BLaER1 treated with 17β-estradiol and CSF1 and Interleukin-3, amounts not matched to agents 10 nM and 100 nM (cell line): ENCODE measurements at regions not wholly inside any gene's neighbourhood (a gene's known extent, or its start where the extent isn't known, plus 50 kb on each side); places are given as distances from the start of the nearest gene placed in this dataset.

ENCODE experiments used
- H3K27ac ChIP-seq, 11 experiments: shearing (Covaris generic); formaldehyde crosslinking; 2 replicates each; pipeline ENCODE4 v1.8.1; 2022
- H3K27me3 ChIP-seq, 11 experiments: shearing (Covaris generic); formaldehyde crosslinking; 2 replicates each; pipeline ENCODE4 v1.8.1; 2022
- H3K36me3 ChIP-seq, 11 experiments: shearing (Covaris generic); formaldehyde crosslinking; 2 replicates each; pipeline ENCODE4 v1.8.1; 2022
- H3K4me1 ChIP-seq, 10 experiments: shearing (Covaris generic); formaldehyde crosslinking; 2 replicates each; pipeline ENCODE4 v1.8.1; 2022
- H3K4me2 ChIP-seq, 11 experiments: shearing (Covaris generic); formaldehyde crosslinking; 2 replicates each; pipeline ENCODE4 v1.8.1; 2022
- H3K4me3 ChIP-seq, 10 experiments: shearing (Covaris generic); formaldehyde crosslinking; 2 replicates each; pipeline ENCODE4 v1.8.1; 2022
- H3K9ac ChIP-seq, 11 experiments: shearing (Covaris generic); formaldehyde crosslinking; 2 replicates each; pipeline ENCODE4 v1.8.1; 2022
- H3K9me3 ChIP-seq, 11 experiments: shearing (Covaris generic); formaldehyde crosslinking; replicated peaks in 1 of 11; 2 replicates each; pipeline ENCODE4 v1.8.1; 2022
- H4K20me1 ChIP-seq, 11 experiments: shearing (Covaris generic); formaldehyde crosslinking; 2 replicates each; pipeline ENCODE4 v1.8.1; 2022
- Cebpa-rat ChIP-seq, 11 experiments: shearing (Covaris generic); IDR thresholded peaks; 2 replicates each; pipeline ENCODE4 v1.8.1; 2022

DNA sequence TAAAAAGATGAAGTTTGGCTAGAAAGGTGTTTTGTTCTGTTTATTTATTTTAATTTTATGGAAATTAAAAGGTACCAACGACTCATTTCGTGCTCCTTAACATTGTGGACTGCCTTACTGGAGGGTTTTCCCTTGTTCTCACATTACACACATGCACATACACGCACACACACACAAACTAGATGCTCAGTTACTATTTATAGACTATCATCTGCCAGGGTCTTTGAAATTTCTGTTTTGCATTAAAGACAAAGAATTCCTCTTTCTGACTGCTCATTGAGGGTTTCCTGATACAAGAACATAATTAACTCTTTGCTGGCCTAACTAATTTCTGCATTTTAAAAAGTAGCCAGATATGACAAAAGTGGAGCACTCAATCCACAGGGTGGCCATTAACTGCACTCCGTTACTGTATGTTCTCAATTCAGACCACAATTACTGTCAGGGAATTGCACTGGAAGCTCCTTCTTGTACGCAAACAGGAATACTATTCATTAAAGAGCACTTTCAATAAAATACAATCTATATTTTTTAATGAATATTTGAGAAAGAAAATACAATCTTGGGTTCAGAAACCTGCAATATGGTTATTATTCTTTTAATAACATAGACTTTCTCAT is 366.9 kb upstream of the GALNT5 start:
- no peak overlapping the region for H3K27ac ChIP-seq
- TF ChIP-seq Cebpa-rat (IDR thresholded peaks at IDR 0.05), result no peak
- H3K27me3 ChIP-seq, result peaks cover 26 to 92% (median 44%) of the 10 kb centered on the region in 11 experiments
- no peak overlapping the region for H3K9ac ChIP-seq
- H3K4me1 ChIP-seq, result peaks cover 0 to 11% (median 7%) of the 10 kb centered on the region in 10 experiments; a peak in 6 of 20 replicates
- H3K4me3 ChIP-seq, result no peak overlapping the region
- H3K4me2 ChIP-seq, result no peak overlapping the region
- no peaks in the 10 kb centered on the region for H3K36me3 ChIP-seq
- H3K9me3 ChIP-seq, result no peaks in the 10 kb centered on the region
- H4K20me1 ChIP-seq, result peaks cover 0 to 14% (median 0%) of the 10 kb centered on the region in 11 experiments; a peak in 4 of 22 replicates

DNA sequence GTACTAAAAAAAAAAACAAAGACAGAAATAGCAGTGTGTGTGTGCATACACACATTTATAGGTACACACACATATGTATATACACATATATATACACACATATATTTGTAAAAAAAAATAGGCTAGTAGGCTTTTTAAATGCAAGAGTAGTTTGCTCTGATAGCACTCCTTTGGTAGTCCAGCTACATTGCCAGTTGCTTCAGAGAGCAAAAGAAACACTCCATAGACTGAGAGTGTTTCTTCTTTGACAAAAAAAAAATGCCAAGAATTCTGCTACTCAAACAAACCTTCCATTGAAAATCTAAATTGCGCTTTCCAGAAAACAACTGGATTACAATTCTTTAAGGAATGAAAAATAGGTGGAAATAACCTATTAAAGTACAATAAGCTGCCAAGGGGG is 365.9 kb upstream of the GALNT5 start:
- H3K27me3 ChIP-seq, result peaks cover 26 to 92% (median 48%) of the 10 kb centered on the region in 11 experiments
- H3K9me3 ChIP-seq, result no peaks in the 10 kb centered on the region
- TF ChIP-seq Cebpa-rat (IDR thresholded peaks at IDR 0.05), result no peak
- H3K27ac ChIP-seq, result no peak overlapping the region
- peaks cover 0 to 20% (median 0%) of the 10 kb centered on the region in 11 experiments; a peak in 5 of 22 replicates for H4K20me1 ChIP-seq
- peaks cover 6 to 21% (median 15%) of the 10 kb centered on the region in 10 experiments for H3K4me1 ChIP-seq
- no peak overlapping the region for H3K4me3 ChIP-seq
- H3K36me3 ChIP-seq, result no peaks in the 10 kb centered on the region
- no peak overlapping the region for H3K9ac ChIP-seq
- no peak overlapping the region for H3K4me2 ChIP-seq

DNA sequence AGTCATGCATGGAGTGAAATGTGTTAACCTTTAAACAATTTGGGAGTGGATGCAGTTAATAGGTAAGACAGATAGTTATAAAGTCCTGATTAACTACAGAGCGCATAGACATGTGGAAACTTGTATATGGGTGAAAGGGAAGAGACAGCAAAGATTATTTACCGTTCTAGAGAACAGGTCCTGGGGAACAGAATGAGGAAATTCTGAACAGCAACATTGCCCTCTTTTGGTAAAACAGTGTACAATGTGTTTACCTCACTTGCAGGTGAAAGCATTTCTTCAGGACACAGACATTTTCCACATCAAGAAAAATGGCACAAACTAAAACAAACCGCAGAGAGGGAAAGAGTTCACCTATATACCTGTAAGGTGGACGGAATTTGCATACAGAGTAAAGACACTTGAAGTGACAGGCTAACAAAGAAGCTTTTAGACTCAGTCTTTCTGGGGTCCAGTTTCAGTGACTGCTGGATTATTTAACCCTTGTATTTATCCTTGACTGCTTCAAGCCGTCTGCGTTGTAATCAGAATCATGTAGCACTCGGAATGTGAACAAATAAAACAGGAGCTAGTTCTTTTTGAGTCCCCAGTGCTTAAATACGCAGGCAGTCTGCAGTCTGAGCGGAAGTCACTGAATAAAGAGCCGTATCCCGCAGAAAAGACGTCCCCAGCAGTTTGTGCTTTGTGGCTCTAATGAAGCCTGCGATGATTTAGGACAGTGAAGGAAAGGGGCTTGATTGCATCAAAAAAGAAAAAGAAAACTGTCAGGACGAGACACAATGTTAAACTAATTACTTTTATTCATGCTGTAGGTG is 364.8 kb upstream of the GALNT5 start:
- Histone ChIP-seq H3K4me2 (peak overlapping the region; percentile 6 to 74 (median 27); a peak in 16 of 22 replicates), H3K4me3 (peak overlapping the region in 1 of 10 experiments; percentile 19; a peak in 1 of 20 replicates), H3K9ac (no peak overlapping the region), H3K9me3 (no peaks in the 10 kb centered on the region), H4K20me1 (peaks cover 0 to 20% (median 0%) of the 10 kb centered on the region in 11 experiments; a peak in 5 of 22 replicates), H3K4me1 (peaks cover 6 to 22% (median 16%) of the 10 kb centered on the region in 10 experiments), H3K27ac (no peak overlapping the region), H3K36me3 (no peaks in the 10 kb centered on the region), H3K27me3 (peaks cover 29 to 91% (median 55%) of the 10 kb centered on the region in 11 experiments)
- no peak for TF ChIP-seq Cebpa-rat (IDR thresholded peaks at IDR 0.05)

DNA sequence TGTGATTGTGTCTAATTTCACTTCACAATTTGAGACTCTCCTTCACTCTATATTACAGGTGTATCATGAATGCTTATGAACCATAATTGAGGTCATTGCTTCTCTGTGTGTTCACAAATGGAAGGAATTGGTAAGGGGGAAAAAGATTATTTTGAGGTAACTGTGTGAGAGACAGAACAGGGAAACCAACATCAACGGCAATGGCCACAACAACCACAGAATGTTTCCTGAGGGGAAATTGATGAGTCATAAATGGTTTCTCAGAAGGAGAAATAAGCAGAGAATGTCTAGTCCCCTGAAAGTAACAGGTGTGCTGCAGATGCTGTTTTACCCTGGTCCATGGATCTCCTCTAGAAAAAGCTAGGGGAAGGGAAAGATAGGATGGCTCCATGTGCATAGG is 361.2 kb upstream of the GALNT5 start:
- peaks cover 6 to 22% (median 16%) of the 10 kb centered on the region in 10 experiments for H3K4me1 ChIP-seq
- no peak overlapping the region for H3K4me3 ChIP-seq
- H4K20me1 ChIP-seq, result peaks cover 0 to 20% (median 0%) of the 10 kb centered on the region in 11 experiments; a peak in 5 of 22 replicates
- H3K4me2 ChIP-seq, result peak overlapping the region in 10 of 11 experiments; percentile 3 to 59 (median 32); a peak in 15 of 22 replicates
- H3K9me3 ChIP-seq, result peaks cover 0 to 8% (median 0%) of the 10 kb centered on the region in 11 experiments; a peak in 4 of 22 replicates
- H3K36me3 ChIP-seq, result no peaks in the 10 kb centered on the region
- TF ChIP-seq Cebpa-rat (IDR thresholded peaks at IDR 0.05), result no peak
- peaks cover 29 to 100% (median 70%) of the 10 kb centered on the region in 11 experiments for H3K27me3 ChIP-seq
- H3K27ac ChIP-seq, result no peak overlapping the region
- no peak overlapping the region for H3K9ac ChIP-seq

DNA sequence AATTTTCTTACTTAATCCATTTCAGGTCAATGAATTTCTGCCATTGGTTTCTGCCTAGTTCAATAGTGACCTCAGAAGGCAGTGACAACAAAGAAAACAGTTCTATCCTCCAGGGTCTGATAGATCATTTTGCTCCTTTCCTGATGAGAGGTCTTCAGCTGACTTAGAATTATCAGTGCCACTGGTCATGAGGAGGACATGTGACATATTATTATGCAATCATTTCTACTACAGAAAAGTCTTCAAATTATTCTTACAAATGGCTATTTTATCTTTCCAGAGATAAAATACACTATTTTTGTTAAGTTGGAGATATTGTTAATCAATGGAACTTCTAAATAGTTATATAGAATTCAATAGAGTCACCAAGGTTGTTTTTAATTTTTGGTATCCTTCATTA is 360.0 kb upstream of the GALNT5 start:
- Histone ChIP-seq H3K36me3 (no peaks in the 10 kb centered on the region), H3K27ac (no peak overlapping the region), H3K9ac (no peak overlapping the region), H3K4me1 (peaks cover 6 to 21% (median 16%) of the 10 kb centered on the region in 10 experiments), H4K20me1 (peaks cover 0 to 16% (median 0%) of the 10 kb centered on the region in 11 experiments; a peak in 5 of 22 replicates), H3K9me3 (peaks cover 0 to 8% (median 0%) of the 10 kb centered on the region in 11 experiments; a peak in 4 of 22 replicates), H3K4me3 (no peak overlapping the region), H3K4me2 (no peak overlapping the region), H3K27me3 (peaks cover 29 to 98% (median 63%) of the 10 kb centered on the region in 11 experiments)
- TF ChIP-seq Cebpa-rat (IDR thresholded peaks at IDR 0.05), result peak in 1 of 11 experiments; percentile 41; a peak in 2 of 22 replicates

DNA sequence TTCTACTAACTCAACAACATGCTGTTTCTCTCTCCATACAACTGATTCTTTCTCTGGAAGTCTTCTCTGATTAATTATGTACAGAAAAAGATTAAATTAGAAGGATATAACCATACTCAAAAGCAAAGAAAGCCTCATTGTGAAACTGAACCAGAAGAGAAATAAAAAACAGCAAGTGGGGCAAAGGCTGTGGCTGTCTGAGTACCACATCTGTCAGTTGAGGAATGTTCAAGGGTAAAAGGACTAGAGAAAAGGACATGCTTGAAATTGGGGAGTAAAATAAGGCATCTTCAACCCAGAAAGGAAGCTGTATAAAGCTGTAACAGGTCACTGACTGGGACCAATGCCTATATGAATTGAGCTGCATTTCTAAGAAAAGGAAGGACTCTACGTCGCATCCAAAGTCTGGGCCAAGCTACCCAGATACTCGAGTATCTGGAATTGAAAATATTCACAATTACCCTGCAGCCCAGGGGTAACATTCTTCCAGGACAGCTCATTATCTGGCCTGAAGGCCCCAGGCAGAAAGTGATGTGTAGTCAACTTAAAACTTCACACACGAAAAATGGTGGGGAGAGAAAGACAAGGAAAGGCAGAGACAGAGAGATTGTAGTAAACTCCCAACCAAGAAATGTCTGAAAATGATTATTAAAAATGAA is 356.0 kb upstream of the GALNT5 start:
- peaks cover under 1 to 4% (median 2%) of the 10 kb centered on the region in 10 experiments; a peak in 16 of 20 replicates for H3K4me1 ChIP-seq
- no peak overlapping the region for H3K27ac ChIP-seq
- H3K36me3 ChIP-seq, result no peaks in the 10 kb centered on the region
- H4K20me1 ChIP-seq, result peaks cover 0 to under 1% (median 0%) of the 10 kb centered on the region in 11 experiments; a peak in 2 of 22 replicates
- H3K27me3 ChIP-seq, result peaks cover 3 to 90% (median 29%) of the 10 kb centered on the region in 11 experiments; a peak in 18 of 22 replicates
- no peak for TF ChIP-seq Cebpa-rat (IDR thresholded peaks at IDR 0.05)
- H3K4me2 ChIP-seq, result no peak overlapping the region
- peaks cover 0 to 8% (median 0%) of the 10 kb centered on the region in 11 experiments; a peak in 4 of 22 replicates for H3K9me3 ChIP-seq
- no peak overlapping the region for H3K9ac ChIP-seq
- H3K4me3 ChIP-seq, result no peak overlapping the region

DNA sequence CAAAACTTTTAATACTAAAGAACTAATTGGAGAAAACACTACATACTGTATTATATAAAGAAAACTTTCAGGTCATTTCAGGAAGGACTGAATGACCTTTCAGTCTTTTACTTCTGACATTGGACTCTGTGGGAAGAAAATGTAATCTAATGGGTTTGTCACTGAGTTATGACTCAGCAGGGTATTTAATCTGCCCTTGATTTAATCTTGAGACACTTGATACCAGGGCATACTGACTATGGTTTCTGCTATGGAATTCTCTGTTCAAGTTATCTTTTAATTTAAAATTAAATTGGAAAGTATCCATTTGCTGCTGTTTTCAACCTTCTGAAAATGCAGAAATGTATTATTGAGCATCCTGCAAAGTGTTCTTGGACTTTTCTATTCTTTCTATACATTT is 354.2 kb upstream of the GALNT5 start:
- Histone ChIP-seq H3K36me3 (no peaks in the 10 kb centered on the region), H3K4me2 (no peak overlapping the region), H3K9ac (no peak overlapping the region), H3K9me3 (peaks cover 0 to 3% (median 0%) of the 10 kb centered on the region in 11 experiments; a peak in 4 of 22 replicates), H3K4me3 (no peak overlapping the region), H4K20me1 (no peaks in the 10 kb centered on the region; a peak in 1 of 22 replicates), H3K4me1 (no peaks in the 10 kb centered on the region), H3K27me3 (peaks cover 0 to 79% (median 16%) of the 10 kb centered on the region in 11 experiments; a peak in 11 of 22 replicates), H3K27ac (no peak overlapping the region)
- no peak for TF ChIP-seq Cebpa-rat (IDR thresholded peaks at IDR 0.05)

DNA sequence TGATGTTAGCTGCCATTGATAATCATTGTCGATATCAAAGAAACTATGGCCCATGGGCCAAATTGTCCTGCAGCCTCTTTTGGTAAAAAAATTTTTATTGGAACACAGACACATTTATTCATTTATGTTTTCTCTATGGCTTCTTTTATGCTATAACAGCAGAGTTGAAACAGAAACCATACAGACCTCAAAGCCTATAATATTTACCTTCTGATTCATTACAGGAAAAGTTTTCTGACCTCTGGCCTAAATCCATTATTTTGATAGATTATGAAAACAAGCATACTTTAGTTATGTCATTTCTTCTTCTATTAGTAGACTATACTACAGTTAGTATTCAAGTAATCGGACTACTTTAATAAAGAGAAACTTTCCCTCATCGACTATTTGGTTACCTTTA is 349.7 kb upstream of the GALNT5 start:
- peaks cover 0 to 60% (median 0%) of the 10 kb centered on the region in 11 experiments; a peak in 7 of 22 replicates for H3K27me3 ChIP-seq
- no peak overlapping the region for H3K9ac ChIP-seq
- no peak overlapping the region for H3K4me3 ChIP-seq
- TF ChIP-seq Cebpa-rat (IDR thresholded peaks at IDR 0.05), result no peak
- no peak overlapping the region for H3K4me2 ChIP-seq
- no peaks in the 10 kb centered on the region for H3K9me3 ChIP-seq
- H4K20me1 ChIP-seq, result no peaks in the 10 kb centered on the region
- H3K27ac ChIP-seq, result no peak overlapping the region
- H3K36me3 ChIP-seq, result no peaks in the 10 kb centered on the region
- peaks cover 0 to 8% (median 0%) of the 10 kb centered on the region in 10 experiments; a peak in 3 of 20 replicates for H3K4me1 ChIP-seq
